GM18861 (cell line): ENCODE measurements at regions not wholly inside any gene's neighbourhood (a gene's known extent, or its start where the extent isn't known, plus 50 kb on each side); places are given as distances from the start of the nearest gene placed in this dataset.
"Not testable (repeated sequence)": the region's sequence is repeated elsewhere in the genome, so short reads cannot be mapped to it uniquely, and the experiment has no call there.

Experiments used
- ATAC-seq: cut with Tn5 transposase; IDR thresholded peaks from one replicate; pipeline ENCODE4 v1.9.1; 2021; ENCODE audit not compliant: unreplicated experiment

DNA sequence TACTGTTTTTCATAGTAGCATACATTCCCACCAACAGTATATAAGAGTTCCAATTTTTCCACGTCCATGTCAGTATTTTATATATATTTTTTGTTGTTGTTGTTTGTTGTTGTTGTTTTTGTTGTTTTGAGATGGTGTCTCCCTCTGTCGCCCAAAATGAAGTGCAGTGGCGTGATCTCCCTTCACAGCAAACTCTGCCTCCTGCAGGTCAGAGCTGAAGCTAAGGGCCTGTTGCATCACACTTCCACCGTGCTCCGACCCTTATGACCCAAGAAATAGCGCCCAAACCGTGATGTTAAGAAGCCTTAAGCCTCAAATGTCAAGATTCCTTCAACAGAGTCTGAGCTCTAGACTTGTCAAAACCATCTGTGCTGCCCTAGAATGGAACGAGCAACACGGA is 2032.3 kb downstream of the MRPL39 start:
- no peak for ATAC-seq

DNA sequence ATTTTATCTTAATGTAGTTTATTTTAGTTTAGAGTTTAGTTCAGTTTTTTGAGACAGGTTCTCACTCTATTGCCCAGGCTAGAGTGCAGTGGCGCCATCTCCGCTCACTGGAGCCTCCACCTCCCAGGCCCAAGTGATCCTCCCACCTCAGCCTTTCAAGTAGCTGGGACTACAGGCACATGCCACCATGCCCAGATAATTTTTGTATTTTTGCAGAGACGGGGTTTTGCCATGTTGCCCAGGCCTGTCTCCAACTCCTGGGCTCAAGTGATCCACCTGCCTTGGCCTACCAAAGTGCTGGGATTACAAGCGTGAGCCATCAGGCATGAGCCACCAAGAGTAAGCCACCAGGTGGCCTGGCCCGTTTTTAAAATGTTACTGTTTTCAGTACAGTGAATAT is 2058.4 kb downstream of the MRPL39 start:
- ATAC-seq = not testable (repeated sequence)

DNA sequence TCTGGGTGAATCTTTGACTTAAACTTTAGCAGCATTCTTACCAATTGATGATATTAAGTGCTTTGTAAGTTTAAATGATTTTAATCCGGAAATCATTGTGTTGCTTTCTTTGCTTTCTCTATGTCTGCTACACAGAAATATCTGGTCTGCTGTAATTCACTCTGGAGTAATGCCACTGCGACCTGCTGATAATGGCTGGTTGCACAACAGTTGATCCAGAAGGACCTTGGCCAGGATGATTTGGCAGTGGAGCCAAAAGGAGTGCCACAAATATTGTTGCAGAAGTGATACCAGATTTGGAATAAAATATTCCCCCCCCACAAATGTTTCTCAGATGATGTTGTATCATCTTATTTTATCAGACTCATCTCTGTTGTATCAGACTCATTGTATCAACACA is 2063.9 kb downstream of the MRPL39 start:
- ATAC-seq = no peak

DNA sequence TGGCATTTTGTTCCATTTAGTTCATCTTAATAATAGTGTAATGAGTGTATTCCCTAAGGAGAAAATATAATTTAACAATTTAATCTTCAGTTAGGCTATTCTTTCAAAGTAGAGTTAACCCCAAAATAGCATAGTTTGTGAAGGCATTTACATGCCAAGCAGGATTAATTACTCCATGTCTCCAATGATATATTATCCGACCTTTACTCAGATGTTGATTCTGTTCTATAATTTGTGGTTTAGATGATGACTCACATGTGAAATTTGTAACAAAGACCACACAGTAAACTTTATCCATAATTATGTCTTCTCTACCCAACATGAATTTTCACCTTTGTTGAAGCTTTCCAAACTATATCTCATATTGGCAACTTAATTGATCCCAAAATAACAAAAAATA is 2065.2 kb downstream of the MRPL39 start:
- no peak for ATAC-seq

- no peak for ATAC-seq
These were observed 2065.7 kb downstream of the MRPL39 start for GRCh38 chr21:23541571-23541970.

DNA sequence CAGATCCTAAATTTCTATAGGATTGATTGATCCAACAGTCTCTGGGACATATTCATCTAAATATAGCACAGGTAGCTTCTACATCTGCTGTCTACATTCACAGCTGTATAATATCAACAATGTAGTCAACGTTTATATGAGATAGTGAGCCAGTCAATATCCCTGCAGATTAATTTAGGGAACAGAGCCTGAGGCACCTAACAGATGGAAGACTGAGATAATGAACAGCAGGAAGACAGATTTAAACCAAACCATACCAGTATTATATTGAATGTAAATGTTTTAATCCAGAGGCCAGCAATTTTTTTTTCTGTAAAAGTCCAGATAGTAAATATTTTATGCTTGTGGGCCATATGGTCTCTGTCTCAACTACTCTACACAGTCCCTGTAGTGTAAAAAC is 2072.4 kb downstream of the MRPL39 start:
- ATAC-seq = no peak

GRCh38 chr21:23531444-23531843 is 2075.8 kb downstream of the MRPL39 start:
- no peak for ATAC-seq

GRCh38 chr21:23524685-23525084 is 2082.6 kb downstream of the MRPL39 start:
- ATAC-seq = no peak

- no peak for ATAC-seq
These were observed 2084.5 kb downstream of the MRPL39 start for GRCh38 chr21:23522751-23523150.

GRCh38 chr21:23507501-23507900 is 2099.8 kb downstream of the MRPL39 start:
- no peak for ATAC-seq

DNA sequence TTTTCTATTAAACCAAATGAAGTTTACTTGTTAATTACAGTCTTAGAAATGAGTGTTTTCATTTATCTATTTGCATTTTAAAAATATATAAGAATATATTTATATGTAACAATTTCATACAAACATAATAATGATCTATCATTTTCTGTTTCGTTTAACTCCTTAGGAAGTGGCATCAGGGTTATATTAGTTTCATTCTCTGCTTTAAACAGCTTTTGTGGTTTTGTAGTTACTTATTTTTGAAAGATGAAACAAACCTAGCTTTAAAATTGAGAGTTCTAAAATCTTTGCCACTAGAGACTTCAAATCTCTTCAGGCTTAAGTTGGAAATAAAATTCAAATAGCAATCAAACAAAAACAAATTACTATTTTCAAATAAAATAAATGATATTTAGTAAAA is 2110.6 kb downstream of the MRPL39 start:
- ATAC-seq = no peak

DNA sequence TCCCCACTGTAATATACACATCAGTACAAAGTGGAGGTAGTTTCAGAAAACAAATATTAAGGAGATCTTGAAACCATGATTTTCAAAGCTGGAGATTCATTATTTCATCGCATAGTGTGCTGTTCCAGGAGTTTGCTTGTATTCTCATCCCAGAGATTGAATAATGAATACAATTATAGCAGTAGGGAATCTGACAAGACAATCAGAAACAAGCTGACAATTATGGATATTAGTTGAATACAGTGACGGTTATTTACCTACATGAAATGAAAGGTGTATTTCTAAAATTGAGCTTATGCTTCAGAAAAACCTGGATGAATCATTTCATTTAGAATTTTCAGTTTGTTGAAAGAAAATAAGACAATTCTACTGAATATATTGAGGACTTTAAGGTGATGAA is 2119.0 kb downstream of the MRPL39 start:
- no peak for ATAC-seq

DNA sequence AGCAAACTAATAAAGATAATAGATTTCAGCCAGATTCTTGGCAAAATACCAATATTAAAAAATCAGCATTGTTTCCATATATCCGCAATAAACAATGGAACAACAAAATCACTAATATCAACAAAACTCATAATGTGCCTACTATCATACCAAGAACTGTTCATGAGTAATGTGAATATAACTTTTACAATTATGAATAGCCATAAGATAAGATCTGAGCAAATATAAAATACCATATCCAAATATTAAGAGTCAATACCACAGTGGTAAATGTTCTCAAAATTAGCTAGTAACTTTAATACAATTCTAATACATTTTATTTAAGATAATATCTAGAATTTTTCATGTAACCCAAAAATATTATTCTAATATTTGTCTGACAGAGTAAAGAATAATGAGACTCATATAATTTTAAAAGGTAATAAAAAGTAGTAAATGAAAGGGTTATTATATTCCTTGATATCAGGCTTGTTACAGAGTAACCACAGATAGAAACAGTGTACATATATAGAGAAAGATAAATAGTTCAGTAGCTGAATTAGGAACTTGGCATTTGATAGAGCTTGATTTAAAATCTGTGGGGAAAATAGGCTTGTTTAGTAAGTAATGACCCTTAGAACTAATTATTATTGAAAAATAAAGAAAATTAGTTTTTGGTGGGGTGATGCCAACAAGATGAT is 2126.6 kb downstream of the MRPL39 start:
- ATAC-seq = no peak

DNA sequence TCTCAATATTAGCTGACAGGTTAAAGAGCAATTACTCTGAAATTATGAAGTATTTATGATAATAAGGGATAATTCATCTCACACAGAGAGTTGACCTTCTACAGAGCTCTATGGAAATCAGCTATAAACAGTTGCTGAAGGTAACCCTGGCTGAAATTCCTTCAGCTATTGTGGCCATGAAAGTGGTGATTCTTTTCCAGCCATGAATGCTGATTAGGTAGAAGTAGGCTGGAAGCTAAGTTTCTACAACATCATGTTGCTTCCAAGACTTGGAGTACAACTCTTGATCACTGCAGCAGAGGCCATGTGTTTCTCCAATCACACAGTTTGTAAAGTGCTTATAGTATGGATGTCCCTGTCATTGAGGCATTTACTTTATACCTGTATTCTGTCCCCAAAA is 2128.9 kb downstream of the MRPL39 start:
- no peak for ATAC-seq

DNA sequence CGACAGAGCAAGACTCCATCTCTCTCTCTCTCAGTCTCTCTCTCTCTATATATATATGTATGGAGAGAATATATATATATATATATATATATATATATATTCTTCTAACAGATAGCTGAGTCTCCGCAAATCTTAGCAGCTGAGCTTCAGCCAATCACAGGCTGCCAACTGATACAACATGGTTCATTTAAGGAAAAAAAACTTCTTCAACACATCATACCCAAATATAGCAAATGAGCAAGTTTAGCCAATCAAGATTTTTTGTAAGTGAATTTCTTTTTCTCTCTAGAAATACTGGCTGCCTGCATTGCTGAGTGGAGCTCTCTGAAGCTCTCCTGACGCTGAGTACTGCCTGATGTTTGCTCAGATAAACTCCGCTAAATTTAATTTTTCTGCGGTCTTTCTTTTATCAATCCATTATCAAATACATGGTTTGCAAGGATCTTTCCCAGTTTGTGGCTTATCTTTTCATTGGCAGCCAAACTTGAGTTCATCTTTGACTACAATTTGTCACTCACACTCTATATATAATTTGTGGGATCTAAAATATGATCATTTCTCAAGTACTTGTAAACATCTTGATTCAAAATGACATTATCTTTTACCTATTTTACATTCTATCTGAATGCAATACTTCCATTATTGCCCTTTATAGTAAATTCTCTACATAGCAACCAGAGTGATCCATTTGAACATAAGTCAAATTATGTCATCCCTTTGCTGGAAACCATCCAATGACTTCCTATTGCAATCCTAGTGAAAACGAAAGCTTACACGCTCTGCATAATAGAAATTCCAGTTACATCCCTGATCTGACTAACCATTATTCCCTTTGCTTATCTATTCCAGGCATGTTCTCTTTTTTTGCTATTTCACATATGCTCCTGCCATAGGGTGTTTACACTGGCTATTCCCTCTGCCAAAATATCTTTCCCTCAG is 2131.7 kb downstream of the MRPL39 start:
- no peak for ATAC-seq

GRCh38 chr21:23471877-23472276 is 2135.4 kb downstream of the MRPL39 start:
- ATAC-seq = no peak

DNA sequence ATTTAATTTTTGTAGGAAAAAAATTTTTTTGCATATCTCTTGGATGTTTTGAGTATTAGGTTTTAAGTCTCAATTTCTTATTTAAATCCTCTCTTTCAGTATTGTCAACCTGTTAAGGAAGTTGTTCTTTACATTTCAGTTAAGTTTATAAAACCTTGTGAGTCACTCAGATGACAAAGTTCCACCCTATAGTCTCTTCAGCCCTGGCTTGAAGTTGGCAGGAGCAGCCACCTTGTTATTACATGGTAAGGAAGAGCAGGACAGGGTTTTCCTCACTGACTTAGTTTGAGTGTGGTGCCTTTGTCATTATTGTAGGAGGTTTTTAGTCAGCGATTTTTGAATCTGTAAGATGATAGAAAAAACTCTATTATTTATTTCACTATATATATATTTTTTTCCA is 2143.9 kb downstream of the MRPL39 start:
- no peak for ATAC-seq

GRCh38 chr21:23455676-23456075 is 2151.6 kb downstream of the MRPL39 start:
- ATAC-seq = no peak

DNA sequence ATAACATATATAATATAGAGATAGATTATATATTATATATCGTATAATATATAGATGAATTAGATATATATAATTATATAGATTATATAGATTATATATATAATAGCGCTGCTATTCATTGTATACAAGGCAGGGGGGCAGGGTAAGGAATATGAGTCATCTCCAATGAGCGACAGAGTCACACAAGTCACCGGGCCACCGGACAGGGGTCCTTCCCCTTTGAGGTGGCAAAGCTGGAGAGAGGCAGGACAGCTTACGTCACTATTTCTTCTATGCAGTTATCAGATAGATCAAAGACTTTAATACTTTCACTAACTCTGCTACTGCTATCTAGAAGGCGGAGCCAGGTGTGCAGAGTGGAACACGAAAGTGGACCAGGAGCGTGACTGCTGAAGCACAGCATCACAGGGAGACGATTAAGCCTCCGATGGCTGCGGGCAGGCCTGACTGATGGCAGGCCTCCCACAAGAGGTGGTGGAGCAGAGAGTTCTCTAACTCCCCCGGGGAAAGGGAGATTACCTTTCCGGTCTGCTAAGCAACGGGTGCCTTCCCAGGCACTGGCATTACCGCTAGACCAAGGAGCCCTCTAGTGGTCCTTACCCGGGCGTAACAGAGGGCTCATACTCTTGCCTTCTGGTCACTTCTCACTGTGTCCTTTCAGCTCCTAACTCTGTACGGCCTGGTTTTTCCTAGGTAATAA is 2154.7 kb downstream of the MRPL39 start:
- no peak for ATAC-seq

- ATAC-seq = no peak
These were observed 2162.0 kb downstream of the MRPL39 start for GRCh38 chr21:23445307-23445706.

DNA sequence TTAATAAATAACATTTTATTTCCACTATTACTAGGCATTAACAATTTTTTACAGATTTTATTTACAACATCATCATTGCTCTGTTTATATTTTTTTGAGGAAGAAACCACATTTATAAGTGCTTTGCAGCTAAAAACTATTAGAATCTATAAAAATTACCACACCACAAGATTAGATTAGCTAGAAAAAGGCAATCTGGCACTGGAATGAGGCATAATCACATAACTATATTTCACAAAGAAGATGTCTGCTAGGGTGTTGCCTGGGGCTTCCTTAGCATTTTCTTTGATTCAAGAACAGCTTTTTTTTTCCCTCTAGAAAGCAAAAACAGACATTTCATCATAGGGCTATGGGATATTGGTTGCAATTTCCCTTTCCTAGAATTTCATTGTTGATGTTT is 2169.2 kb downstream of the MRPL39 start:
- ATAC-seq = no peak
